Left ventricle myocardium inferior (tissue), 1 donor: ENCODE measurements at regions not wholly inside any gene's neighbourhood (a gene's known extent, or its start where the extent isn't known, plus 50 kb on each side); places are given as distances from the start of the nearest gene placed in this dataset.

Experiments
- DNase-seq: peaks from one replicate; pipeline ENCODE4 v3.0.0-alpha.2; 2020
- H3K27ac ChIP-seq: fragments of 200-600 bp; replicated peaks from 2 replicates; pipeline ENCODE4 v1.8.0; 2021
- H3K27me3 ChIP-seq: fragments of 200-600 bp; 2 replicates; pipeline ENCODE4 v1.8.0; 2021; ENCODE audit warnings: low read depth
- H3K36me3 ChIP-seq: fragments of 200-600 bp; 2 replicates; pipeline ENCODE4 v1.8.0; 2021
- H3K4me1 ChIP-seq: fragments of 200-600 bp; 2 replicates; pipeline ENCODE4 v1.8.0; 2021
- H3K4me3 ChIP-seq: fragments of 200-600 bp; 2 replicates; pipeline ENCODE4 v1.8.0; 2021; ENCODE audit warnings: mild to moderate bottlenecking, moderate library complexity
- H3K9me3 ChIP-seq: fragments of 200-600 bp; replicated peaks from 2 replicates; pipeline ENCODE4 v1.8.0; 2021
- CTCF ChIP-seq: fragments of 200-600 bp; IDR thresholded peaks from 2 replicates; pipeline ENCODE4 v1.8.0; 2021; ENCODE audit warnings: antibody characterized with exemption, mild to moderate bottlenecking, borderline replicate concordance
- intact Hi-C: fragments of 100-400 bp; cut with micrococcal nuclease; formaldehyde crosslinking; loops from one replicate; pipeline ENCODE4 v1.11.0; 2022
- donor health status: DM: no; HTN: yes; CAD: no; lungs with severe emphysema.

- Histone ChIP-seq H3K4me1 (no peaks in the 10 kb centered on the region), H3K4me3 (no peak overlapping the region), H3K9me3 (no peaks in the 10 kb centered on the region), H3K27me3 (peaks cover 87% of the 10 kb centered on the region), H3K36me3 (no peaks in the 10 kb centered on the region), H3K27ac (no peak overlapping the region)
- intact Hi-C loops, result no loop called here
- DNase-seq, result no peak
- no peak for TF ChIP-seq CTCF
Measured at GRCh38 chr15:69883306-69883705, 214.4 kb downstream of the TLE3 start.

- intact Hi-C loops, result no loop called here
- no peaks in the 10 kb centered on the region for H3K4me1 ChIP-seq
- no peak overlapping the region for H3K27ac ChIP-seq
- no peaks in the 10 kb centered on the region for H3K36me3 ChIP-seq
- DNase-seq, result no peak
- H3K27me3 ChIP-seq, result peaks cover 94% of the 10 kb centered on the region
- TF ChIP-seq CTCF, result no peak
- H3K9me3 ChIP-seq, result no peaks in the 10 kb centered on the region
- H3K4me3 ChIP-seq, result no peak overlapping the region
Measured at GRCh38 chr15:69885173-69885955, 212.4 kb downstream of the TLE3 start.

GRCh38 chr15:69887009-69887408, 210.7 kb downstream of the TLE3 start:
- no peak for DNase-seq
- H3K36me3 ChIP-seq, result no peaks in the 10 kb centered on the region
- TF ChIP-seq CTCF, result no peak
- intact Hi-C loops, result no loop called here
- H3K27ac ChIP-seq, result no peak overlapping the region
- peaks cover 92% of the 10 kb centered on the region for H3K27me3 ChIP-seq
- no peak overlapping the region for H3K4me3 ChIP-seq
- no peaks in the 10 kb centered on the region for H3K4me1 ChIP-seq
- H3K9me3 ChIP-seq, result no peaks in the 10 kb centered on the region

- DNase-seq, result no peak
- H3K27me3 ChIP-seq, result peaks cover 87% of the 10 kb centered on the region
- no peak overlapping the region for H3K4me3 ChIP-seq
- H3K27ac ChIP-seq, result no peak overlapping the region
- H3K9me3 ChIP-seq, result no peaks in the 10 kb centered on the region
- no peak for TF ChIP-seq CTCF
- H3K36me3 ChIP-seq, result no peaks in the 10 kb centered on the region
- intact Hi-C loops, result no loop called here
- no peaks in the 10 kb centered on the region for H3K4me1 ChIP-seq
Measured at GRCh38 chr15:69887553-69887952, 210.2 kb downstream of the TLE3 start.

- H3K27ac ChIP-seq, result no peak overlapping the region
- no peaks in the 10 kb centered on the region for H3K9me3 ChIP-seq
- H3K36me3 ChIP-seq, result no peaks in the 10 kb centered on the region
- peaks cover 87% of the 10 kb centered on the region for H3K27me3 ChIP-seq
- intact Hi-C loops, result no loop called here
- no peak for TF ChIP-seq CTCF
- no peak for DNase-seq
- no peak overlapping the region for H3K4me3 ChIP-seq
- no peaks in the 10 kb centered on the region for H3K4me1 ChIP-seq
Measured at GRCh38 chr15:69888406-69888805, 209.3 kb downstream of the TLE3 start.
